ENCODE measurements at regions not wholly inside any gene's neighbourhood (a gene's known extent, or its start where the extent isn't known, plus 50 kb on each side); places are given as distances from the start of the nearest gene placed in this dataset.
A peak's percentile ranks its signal among the peaks of the same experiment; 100 is the strongest.

GRCh38 chrX:4944767-4945166, 1231.3 kb upstream of the PRKX start:
- peak in 1 of 2 experiments; percentile 52 for DNase-seq (ENCODE audit: low read depth in 1 of 2, low spot score in 1 of 2)
- in situ Hi-C loops (cut with HindIII; ENCODE audit: low pct_unique_long_range_greater_than_20kb, low sequenced_read_pairs): no loop called here
- TF ChIP-seq JUND (IDR thresholded peaks at IDR 0.05; ENCODE audit: low read depth): no peak

- TF ChIP-seq JUND (IDR thresholded peaks at IDR 0.05; ENCODE audit: low read depth): no peak
- in situ Hi-C loops (cut with HindIII; ENCODE audit: low pct_unique_long_range_greater_than_20kb, low sequenced_read_pairs): no loop called here
- DNase-seq (ENCODE audit: low read depth in 1 of 2, low spot score in 1 of 2): no peak
Measured at GRCh38 chrX:4936315-4936714, 1222.9 kb upstream of the PRKX start.

- in situ Hi-C loops (cut with HindIII; ENCODE audit: low pct_unique_long_range_greater_than_20kb, low sequenced_read_pairs): no loop called here
- no peak for DNase-seq (ENCODE audit: low read depth in 1 of 2, low spot score in 1 of 2)
- TF ChIP-seq JUND (IDR thresholded peaks at IDR 0.05; ENCODE audit: low read depth): no peak
Measured at GRCh38 chrX:4935846-4936245, 1222.4 kb upstream of the PRKX start.

- TF ChIP-seq JUND (IDR thresholded peaks at IDR 0.05; ENCODE audit: low read depth): no peak
- in situ Hi-C loops (cut with HindIII; ENCODE audit: low pct_unique_long_range_greater_than_20kb, low sequenced_read_pairs): no loop called here
- DNase-seq (ENCODE audit: low read depth in 1 of 2, low spot score in 1 of 2): no peak
Measured at GRCh38 chrX:4935401-4935800, 1222.0 kb upstream of the PRKX start.

- DNase-seq (ENCODE audit: low read depth in 1 of 2, low spot score in 1 of 2): no peak
- TF ChIP-seq JUND (IDR thresholded peaks at IDR 0.05; ENCODE audit: low read depth): no peak
- in situ Hi-C loops (cut with HindIII; ENCODE audit: low pct_unique_long_range_greater_than_20kb, low sequenced_read_pairs): no loop called here
Measured at GRCh38 chrX:4932790-4933189, 1219.3 kb upstream of the PRKX start.

GRCh38 chrX:4930426-4930825, 1217.0 kb upstream of the PRKX start:
- DNase-seq (ENCODE audit: low read depth in 1 of 2, low spot score in 1 of 2): peak in 1 of 2 experiments; percentile 90
- in situ Hi-C loops (cut with HindIII; ENCODE audit: low pct_unique_long_range_greater_than_20kb, low sequenced_read_pairs): no loop called here
- TF ChIP-seq JUND (IDR thresholded peaks at IDR 0.05; ENCODE audit: low read depth): no peak

- in situ Hi-C loops (cut with HindIII; ENCODE audit: low pct_unique_long_range_greater_than_20kb, low sequenced_read_pairs): no loop called here
- no peak for DNase-seq (ENCODE audit: low read depth in 1 of 2, low spot score in 1 of 2)
Measured at GRCh38 chrX:4925911-4926310, 1212.5 kb upstream of the PRKX start.

GRCh38 chrX:4909348-4909747, 1195.9 kb upstream of the PRKX start:
- TF ChIP-seq JUND (IDR thresholded peaks at IDR 0.05; ENCODE audit: low read depth): no peak
- in situ Hi-C loops (cut with HindIII; ENCODE audit: low pct_unique_long_range_greater_than_20kb, low sequenced_read_pairs): no loop called here
- DNase-seq (ENCODE audit: low read depth in 1 of 2, low spot score in 1 of 2): no peak

More at GRCh38 chrX:4925911-4926310, 1212.5 kb upstream of the PRKX start:
- TF ChIP-seq JUND (IDR thresholded peaks at IDR 0.05; ENCODE audit: low read depth): no peak

- DNase-seq (ENCODE audit: low read depth in 1 of 2, low spot score in 1 of 2): no peak
- TF ChIP-seq JUND (IDR thresholded peaks at IDR 0.05; ENCODE audit: low read depth): no peak
- in situ Hi-C loops (cut with HindIII; ENCODE audit: low pct_unique_long_range_greater_than_20kb, low sequenced_read_pairs): no loop called here
Measured at GRCh38 chrX:4905576-4905975, 1192.1 kb upstream of the PRKX start.

- in situ Hi-C loops (cut with HindIII; ENCODE audit: low pct_unique_long_range_greater_than_20kb, low sequenced_read_pairs): no loop called here
- DNase-seq (ENCODE audit: low read depth in 1 of 2, low spot score in 1 of 2): peak in 1 of 2 experiments; percentile 1
Measured at GRCh38 chrX:4881277-4881676, 1167.8 kb upstream of the PRKX start.

GRCh38 chrX:4878640-4879039, 1165.2 kb upstream of the PRKX start:
- no peak for TF ChIP-seq JUND (IDR thresholded peaks at IDR 0.05; ENCODE audit: low read depth)
- in situ Hi-C loops (cut with HindIII; ENCODE audit: low pct_unique_long_range_greater_than_20kb, low sequenced_read_pairs): no loop called here
- no peak for DNase-seq (ENCODE audit: low read depth in 1 of 2, low spot score in 1 of 2)

More at GRCh38 chrX:4881277-4881676, 1167.8 kb upstream of the PRKX start:
- TF ChIP-seq JUND (IDR thresholded peaks at IDR 0.05; ENCODE audit: low read depth): no peak

GRCh38 chrX:4876268-4876667, 1162.8 kb upstream of the PRKX start:
- in situ Hi-C loops (cut with HindIII; ENCODE audit: low pct_unique_long_range_greater_than_20kb, low sequenced_read_pairs): no loop called here
- TF ChIP-seq JUND (IDR thresholded peaks at IDR 0.05; ENCODE audit: low read depth): no peak
- peak in 1 of 2 experiments; percentile 2 for DNase-seq (ENCODE audit: low read depth in 1 of 2, low spot score in 1 of 2)

GRCh38 chrX:4851534-4851933, 1138.1 kb upstream of the PRKX start:
- no peak for TF ChIP-seq JUND (IDR thresholded peaks at IDR 0.05; ENCODE audit: low read depth)
- no peak for DNase-seq (ENCODE audit: low read depth in 1 of 2, low spot score in 1 of 2)
- in situ Hi-C loops (cut with HindIII; ENCODE audit: low pct_unique_long_range_greater_than_20kb, low sequenced_read_pairs): no loop called here

GRCh38 chrX:4850312-4850711, 1136.9 kb upstream of the PRKX start:
- in situ Hi-C loops (cut with HindIII; ENCODE audit: low pct_unique_long_range_greater_than_20kb, low sequenced_read_pairs): no loop called here
- TF ChIP-seq JUND (IDR thresholded peaks at IDR 0.05; ENCODE audit: low read depth): no peak
- DNase-seq (ENCODE audit: low read depth in 1 of 2, low spot score in 1 of 2): no peak
